ENCODE measurements at regions not wholly inside any gene's neighbourhood (a gene's known extent, or its start where the extent isn't known, plus 50 kb on each side); places are given as distances from the start of the nearest gene placed in this dataset.

DNA sequence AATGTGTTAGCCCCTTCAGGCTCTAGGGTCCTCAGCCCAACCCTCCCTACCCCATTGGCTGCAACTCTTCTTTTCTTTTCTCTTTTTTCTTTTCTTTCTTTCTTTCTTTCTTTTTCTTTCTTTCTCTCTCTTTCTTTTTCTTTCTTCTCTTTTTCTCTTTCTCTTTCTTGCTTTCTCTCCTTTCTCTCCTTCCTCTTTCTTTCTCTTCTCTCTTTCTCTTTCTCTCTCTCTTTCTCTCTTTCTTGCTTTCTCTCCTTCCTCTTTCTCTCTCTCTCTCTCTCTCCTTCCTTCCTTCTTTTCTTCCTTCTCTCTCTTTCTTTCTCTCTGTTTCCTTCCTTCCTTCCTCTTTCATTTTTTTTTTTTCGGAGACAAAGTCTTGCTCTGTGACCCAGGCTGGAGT lies 458.9 kb downstream of the TYW1 start:
- TF ChIP-seq, protein P1, sequence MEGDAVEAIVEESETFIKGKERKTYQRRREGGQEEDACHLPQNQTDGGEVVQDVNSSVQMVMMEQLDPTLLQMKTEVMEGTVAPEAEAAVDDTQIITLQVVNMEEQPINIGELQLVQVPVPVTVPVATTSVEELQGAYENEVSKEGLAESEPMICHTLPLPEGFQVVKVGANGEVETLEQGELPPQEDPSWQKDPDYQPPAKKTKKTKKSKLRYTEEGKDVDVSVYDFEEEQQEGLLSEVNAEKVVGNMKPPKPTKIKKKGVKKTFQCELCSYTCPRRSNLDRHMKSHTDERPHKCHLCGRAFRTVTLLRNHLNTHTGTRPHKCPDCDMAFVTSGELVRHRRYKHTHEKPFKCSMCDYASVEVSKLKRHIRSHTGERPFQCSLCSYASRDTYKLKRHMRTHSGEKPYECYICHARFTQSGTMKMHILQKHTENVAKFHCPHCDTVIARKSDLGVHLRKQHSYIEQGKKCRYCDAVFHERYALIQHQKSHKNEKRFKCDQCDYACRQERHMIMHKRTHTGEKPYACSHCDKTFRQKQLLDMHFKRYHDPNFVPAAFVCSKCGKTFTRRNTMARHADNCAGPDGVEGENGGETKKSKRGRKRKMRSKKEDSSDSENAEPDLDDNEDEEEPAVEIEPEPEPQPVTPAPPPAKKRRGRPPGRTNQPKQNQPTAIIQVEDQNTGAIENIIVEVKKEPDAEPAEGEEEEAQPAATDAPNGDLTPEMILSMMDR (IDR thresholded peaks at IDR 0.05; ENCODE audit: borderline replicate concordance, extremely low read depth, low read length, poor library complexity, severe bottlenecking) = no peak
- no peak for TF ChIP-seq EZH2 (IDR thresholded peaks at IDR 0.05; ENCODE audit: borderline replicate concordance, low read depth, low read length, severe bottlenecking)

Data from DND-41 (cell line).